CD14-positive monocyte (primary cell): ENCODE measurements at regions not wholly inside any gene's neighbourhood (a gene's known extent, or its start where the extent isn't known, plus 50 kb on each side); places are given as distances from the start of the nearest gene placed in this dataset.
A peak's percentile ranks its signal among the peaks of the same experiment; 100 is the strongest.

Source experiments
- DNase-seq, 3 donors: peaks; one replicate each; pipeline ENCODE4 v3.0.0-alpha.2; 2011 to 2022
- H2AFZ ChIP-seq: 2 replicates; pipeline ENCODE4 v1.6.0; 2012; ENCODE audit warnings: mild to moderate bottlenecking, low read depth, low read length, inconsistent platforms; ENCODE audit not compliant: insufficient read depth, poor library complexity, severe bottlenecking
- H3K27ac ChIP-seq, 2 donors: 1 replicate in 1 of 2; 2 replicates in 1 of 2; pipeline ENCODE4 v1.5.1; 2012 to 2013; ENCODE audit warnings: low read length in 2 of 2, control low read depth in 1 of 2, inconsistent platforms in 1 of 2, low read depth in 1 of 2, mild to moderate bottlenecking in 1 of 2
- H3K27me3 ChIP-seq, 2 donors: one replicate each; pipeline versions ENCODE4 v1.6.0 to v1.6.1; 2011 to 2013; ENCODE audit warnings: low read length in 2 of 2; ENCODE audit not compliant: control insufficient read depth in 2 of 2, insufficient read depth in 2 of 2
- H3K36me3 ChIP-seq, 2 donors: replicated peaks in 1 of 2; 1 replicate in 1 of 2; 2 replicates in 1 of 2; pipeline versions ENCODE4 v1.5.1 to v1.6.1; 2012 to 2013; ENCODE audit warnings: low read length in 2 of 2, control low read depth in 1 of 2, inconsistent platforms in 1 of 2, mild to moderate bottlenecking in 1 of 2; ENCODE audit not compliant: insufficient read depth in 2 of 2, control insufficient read depth in 1 of 2
- H3K4me1 ChIP-seq, 2 donors: 1 replicate in 1 of 2; 2 replicates in 1 of 2; pipeline versions ENCODE4 v1.5.1 to v1.6.1; 2012 to 2013; ENCODE audit warnings: low read length in 2 of 2, control low read depth in 1 of 2, inconsistent platforms in 1 of 2, mild to moderate bottlenecking in 1 of 2, moderate library complexity in 1 of 2; ENCODE audit not compliant: insufficient read depth in 2 of 2, control insufficient read depth in 1 of 2
- H3K4me2 ChIP-seq: replicated peaks from 2 replicates; pipeline ENCODE3; 2012; ENCODE audit warnings: low read length, moderate library complexity, mild to moderate bottlenecking; ENCODE audit not compliant: poor library complexity, severe bottlenecking; ENCODE audit errors: extremely low read depth
- H3K4me3 ChIP-seq, 3 experiments: fragments of 200-600 bp in 1 of 3; sonication (generic) in 1 of 3; replicated peaks in 1 of 3; 1 replicate in 2 of 3; 2 replicates in 1 of 3; pipeline ENCODE4 v1.5.1; 2011 to 2013; ENCODE audit warnings: low read length in 3 of 3, mild to moderate bottlenecking in 3 of 3, control low read depth in 2 of 3, low read depth in 2 of 3, inconsistent platforms in 1 of 3, moderate library complexity in 1 of 3
- H3K79me2 ChIP-seq: 2 replicates; pipeline ENCODE4 v1.6.0; 2012; ENCODE audit warnings: mild to moderate bottlenecking, control low read depth, inconsistent platforms, low read length, moderate library complexity; ENCODE audit not compliant: insufficient read depth
- H3K9ac ChIP-seq: 2 replicates; pipeline ENCODE4 v1.6.0; 2017; ENCODE audit warnings: low read length, mild to moderate bottlenecking; ENCODE audit not compliant: insufficient read depth, poor library complexity, severe bottlenecking
- H3K9me3 ChIP-seq, 2 donors: replicated peaks in 1 of 2; 1 replicate in 1 of 2; 2 replicates in 1 of 2; pipeline versions ENCODE4 v1.5.1 to v1.6.1; 2012 to 2013; ENCODE audit warnings: low read length in 2 of 2, control low read depth in 1 of 2; ENCODE audit not compliant: control insufficient read depth in 1 of 2, insufficient read depth in 1 of 2
- H4K20me1 ChIP-seq: 2 replicates; pipeline ENCODE4 v1.6.0; 2012; ENCODE audit warnings: mild to moderate bottlenecking, low read length, control low read depth, moderate library complexity; ENCODE audit not compliant: insufficient read depth
- H3K27ac Mint-ChIP-seq, 7 donors: one replicate each; pipeline ENCODE4 v1.8.0; 2020; ENCODE audit warnings: mild to moderate bottlenecking in 7 of 7, mixed read lengths in 7 of 7, moderate library complexity in 6 of 7, inconsistent platforms in 2 of 7
- H3K27me3 Mint-ChIP-seq, 3 donors: one replicate each; pipeline ENCODE4 v1.8.0; 2021 to 2022; ENCODE audit warnings: low read depth in 3 of 3, mild to moderate bottlenecking in 3 of 3, mixed read lengths in 3 of 3, moderate library complexity in 3 of 3, inconsistent platforms in 1 of 3
- H3K36me3 Mint-ChIP-seq, 2 donors: one replicate each; pipeline ENCODE4 v1.8.0; 2020; ENCODE audit warnings: mixed read lengths in 2 of 2, inconsistent platforms in 1 of 2, mild to moderate bottlenecking in 1 of 2
- H3K4me1 Mint-ChIP-seq: one replicate; pipeline ENCODE4 v1.8.0; 2020; ENCODE audit warnings: mild to moderate bottlenecking, mixed read lengths
- H3K4me3 Mint-ChIP-seq, 2 donors: one replicate each; pipeline ENCODE4 v1.8.0; 2020; ENCODE audit warnings: mild to moderate bottlenecking in 2 of 2, mixed read lengths in 2 of 2, moderate library complexity in 1 of 2
- H3K9me3 Mint-ChIP-seq, 7 donors: one replicate each; pipeline ENCODE4 v1.8.0; 2020 to 2022; ENCODE audit warnings: mixed read lengths in 7 of 7, mild to moderate bottlenecking in 6 of 7, moderate library complexity in 6 of 7, inconsistent platforms in 2 of 7
- WGBS: methylation state at CpG from one replicate; pipeline ENCODE4 v1.1.5; 2013; ENCODE audit warnings: missing lambda C conversion rate; ENCODE audit not compliant: insufficient coverage; 5-methylcytosine and 5-hydroxymethylcytosine counted together
- intact Hi-C, 2 donors: fragments of 100-400 bp; cut with micrococcal nuclease; formaldehyde crosslinking; loops; one replicate each; pipeline versions ENCODE4 v1.15.0 to v1.15.1; 2023
- TF ChIP-seq, protein P1 (sequence below): fragments of 200-600 bp; IDR thresholded peaks from one replicate; pipeline ENCODE4 v1.8.0; 2022; ENCODE audit warnings: antibody characterized with exemption, mild to moderate bottlenecking

DNA sequence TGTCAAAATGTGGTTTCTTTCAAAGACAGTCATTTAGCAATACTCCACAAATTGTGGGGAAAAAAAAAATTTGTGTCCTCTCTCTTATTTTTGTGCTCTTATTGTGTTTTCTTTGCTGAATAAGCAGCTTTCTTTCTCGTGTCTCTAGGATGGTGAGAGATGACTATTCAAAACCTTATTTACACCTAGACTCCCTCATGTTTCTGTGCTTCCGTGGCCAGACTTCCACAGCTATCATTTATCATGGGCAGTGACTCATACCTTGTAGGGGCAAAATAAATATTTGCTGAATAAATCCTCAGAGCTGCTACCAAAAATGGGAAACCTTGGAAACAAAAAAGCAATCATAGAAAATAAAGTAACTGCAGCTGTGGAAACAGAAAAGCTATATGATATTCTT lies 204.9 kb upstream of the MIR17HG start:
- H4K20me1 ChIP-seq, result no peaks in the 10 kb centered on the region
- H3K4me3 ChIP-seq, result no peak overlapping the region
- no peak overlapping the region for H3K27ac ChIP-seq
- DNase-seq, result no peak
- H3K4me2 ChIP-seq, result no peak overlapping the region
- Mint-ChIP-seq H3K9me3 (no peaks in the 10 kb centered on the region), H3K4me3 (no peak overlapping the region), H3K36me3 (no peaks in the 10 kb centered on the region), H3K27ac (peak overlapping the region in 1 of 7 donors; percentile 28), H3K4me1 (peaks cover 31% of the 10 kb centered on the region), H3K27me3 (peaks cover 1 to 5% (median 4%) of the 10 kb centered on the region in 3 donors)
- intact Hi-C loops, result loop anchor here in 1 of 2 donors (10.0 kb wide), 1 partner anchor 202 kb away; the partner anchor contains the start of gene MIR17HG
- H3K4me1 ChIP-seq, result peaks cover 34 to 38% of the 10 kb centered on the region in 2 donors
- H3K36me3 ChIP-seq, result no peaks in the 10 kb centered on the region
- H3K79me2 ChIP-seq, result no peaks in the 10 kb centered on the region
- no peak overlapping the region for H2AFZ ChIP-seq
- H3K27me3 ChIP-seq, result no peaks in the 10 kb centered on the region
- TF ChIP-seq, protein P1, sequence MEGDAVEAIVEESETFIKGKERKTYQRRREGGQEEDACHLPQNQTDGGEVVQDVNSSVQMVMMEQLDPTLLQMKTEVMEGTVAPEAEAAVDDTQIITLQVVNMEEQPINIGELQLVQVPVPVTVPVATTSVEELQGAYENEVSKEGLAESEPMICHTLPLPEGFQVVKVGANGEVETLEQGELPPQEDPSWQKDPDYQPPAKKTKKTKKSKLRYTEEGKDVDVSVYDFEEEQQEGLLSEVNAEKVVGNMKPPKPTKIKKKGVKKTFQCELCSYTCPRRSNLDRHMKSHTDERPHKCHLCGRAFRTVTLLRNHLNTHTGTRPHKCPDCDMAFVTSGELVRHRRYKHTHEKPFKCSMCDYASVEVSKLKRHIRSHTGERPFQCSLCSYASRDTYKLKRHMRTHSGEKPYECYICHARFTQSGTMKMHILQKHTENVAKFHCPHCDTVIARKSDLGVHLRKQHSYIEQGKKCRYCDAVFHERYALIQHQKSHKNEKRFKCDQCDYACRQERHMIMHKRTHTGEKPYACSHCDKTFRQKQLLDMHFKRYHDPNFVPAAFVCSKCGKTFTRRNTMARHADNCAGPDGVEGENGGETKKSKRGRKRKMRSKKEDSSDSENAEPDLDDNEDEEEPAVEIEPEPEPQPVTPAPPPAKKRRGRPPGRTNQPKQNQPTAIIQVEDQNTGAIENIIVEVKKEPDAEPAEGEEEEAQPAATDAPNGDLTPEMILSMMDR, result no peak
- WGBS, result no CpG with 5 or more reads among the region's 2 CpGs
- H3K9me3 ChIP-seq, result no peaks in the 10 kb centered on the region
- H3K9ac ChIP-seq, result no peak overlapping the region

- H3K9me3 ChIP-seq, result no peaks in the 10 kb centered on the region
- 36% methylated on average over 1 of the region's 2 CpGs for WGBS
- H3K4me2 ChIP-seq, result peak overlapping the region; percentile 49
- H3K79me2 ChIP-seq, result no peaks in the 10 kb centered on the region
- Mint-ChIP-seq H3K9me3 (no peaks in the 10 kb centered on the region), H3K36me3 (no peaks in the 10 kb centered on the region), H3K27ac (peak overlapping the region; percentile 60 to 88 (median 68)), H3K4me3 (peak overlapping the region in 1 of 2 donors; percentile 70), H3K27me3 (peaks cover 1 to 5% (median 4%) of the 10 kb centered on the region in 3 donors), H3K4me1 (peaks cover 31% of the 10 kb centered on the region)
- TF ChIP-seq, protein P1, result no peak
- peak overlapping the region in 1 of 2 donors; percentile 62 for H3K27ac ChIP-seq
- peak overlapping the region in 1 of 3 experiments; percentile 38 for H3K4me3 ChIP-seq
- no peaks in the 10 kb centered on the region for H4K20me1 ChIP-seq
- H3K36me3 ChIP-seq, result no peaks in the 10 kb centered on the region
- no peaks in the 10 kb centered on the region for H3K27me3 ChIP-seq
- no peak overlapping the region for H3K9ac ChIP-seq
- H2AFZ ChIP-seq, result no peak overlapping the region
- H3K4me1 ChIP-seq, result peaks cover 34 to 38% of the 10 kb centered on the region in 2 donors
- peak; percentile 66 to 77 (median 75) for DNase-seq
- intact Hi-C loops, result loop anchor here in 1 of 2 donors (10.0 kb wide), 1 partner anchor 201 kb away; the partner anchor contains the start of gene MIR17HG
Measured at GRCh38 chr13:91144054-91144453, 203.4 kb upstream of the MIR17HG start.
